ENCODE measurements at regions not wholly inside any gene's neighbourhood (a gene's known extent, or its start where the extent isn't known, plus 50 kb on each side); places are given as distances from the start of the nearest gene placed in this dataset.

- Histone ChIP-seq H2BK120ac (replicated peaks; ENCODE audit: low read depth, low read length) (no peak overlapping the region), H2BK20ac (ENCODE audit: low read length) (no peak overlapping the region), H3K14ac (ENCODE audit: insufficient read length) (no peak overlapping the region), H2AK5ac (ENCODE audit: low read depth, low read length) (no peak overlapping the region), H3K27ac (ENCODE audit: low read depth, low read length) (no peak overlapping the region), H3K23me2 (ENCODE audit: low read depth, low read length) (no peaks in the 10 kb centered on the region), H4K8ac (ENCODE audit: extremely low read depth, insufficient read depth, low read length) (no peak overlapping the region), H2BK5ac (ENCODE audit: low read depth, low read length) (no peak overlapping the region), H3K23ac (ENCODE audit: insufficient read length) (no peak overlapping the region), H4K91ac (replicated peaks; ENCODE audit: insufficient read length, low read length) (no peak overlapping the region), H2BK12ac (ENCODE audit: low read depth, low read length) (no peak overlapping the region), H3K36me3 (ENCODE audit: control insufficient read depth in 2 of 4, insufficient read depth in 4 of 4, low read length in 3 of 4) (no peaks in the 10 kb centered on the region), H3K18ac (ENCODE audit: extremely low read depth, low read length) (no peak overlapping the region), H3K4me2 (ENCODE audit: insufficient read depth in 1 of 2, low read depth in 2 of 2, low read length in 2 of 2) (no peak overlapping the region), H2AFZ (ENCODE audit: low read length) (no peak overlapping the region), H3K27me3 (replicated peaks in 1 of 4; ENCODE audit: control insufficient read depth in 3 of 4, extremely low read depth in 1 of 4, insufficient read depth in 3 of 4, low read length in 3 of 4) (no peaks in the 10 kb centered on the region), H4K5ac (ENCODE audit: insufficient read length, low read depth, low read length) (no peak overlapping the region), H3K79me1 (ENCODE audit: low read depth, low read length) (no peaks in the 10 kb centered on the region), H3K79me2 (ENCODE audit: control insufficient read depth in 1 of 2, insufficient read depth in 2 of 2, low read length in 2 of 2) (no peaks in the 10 kb centered on the region), H2BK15ac (ENCODE audit: low read length) (no peak overlapping the region), H3K4me1 (replicated peaks in 1 of 4; ENCODE audit: control insufficient read depth in 3 of 4, insufficient read depth in 4 of 4, low read length in 3 of 4) (no peaks in the 10 kb centered on the region), H3K56ac (replicated peaks; ENCODE audit: insufficient read length, low read depth, low read length) (no peak overlapping the region), H3K9ac (replicated peaks in 1 of 4; ENCODE audit: extremely low read depth in 1 of 4, low read depth in 3 of 4, low read length in 3 of 4) (no peak overlapping the region), H3K4me3 (ENCODE audit: extremely low read depth in 1 of 4, insufficient read depth in 2 of 4, low read depth in 3 of 4, low read length in 4 of 4) (no peak overlapping the region), H3K9me3 (ENCODE audit: insufficient read depth in 2 of 2, low read depth in 1 of 2, low read length in 1 of 2) (no peaks in the 10 kb centered on the region), H3K4ac (replicated peaks; ENCODE audit: insufficient read length, low read depth, low read length) (no peak overlapping the region), H4K20me1 (replicated peaks in 1 of 2; ENCODE audit: control insufficient read depth in 1 of 2, insufficient read depth in 2 of 2, low read length in 2 of 2) (no peaks in the 10 kb centered on the region)
- DNase-seq (ENCODE audit: low read depth in 1 of 2, low spot score in 2 of 2) (no peak), FAIRE-seq (no peak)
- ChIA-PET POLR2A (ENCODE audit: partially characterized antibody) (no interaction called here), CTCF (ENCODE audit: partially characterized antibody) (interaction anchor here (1.0 kb wide), 1 partner anchor 120 kb away, joined by 3 read pairs; no protein-coding TSS in a partner anchor)
- 76% methylated on average over 1 of the region's 1 CpG; no CpG with 5 or more reads in 1 of the 2 experiments for WGBS, 2 experiments (ENCODE audit: extremely low coverage in 1 of 2, insufficient coverage in 1 of 2, insufficient read length in 1 of 2, insufficient replicate concordance in 2 of 2, low coverage in 1 of 2, low lambda C conversion rate in 2 of 2, missing lambda C conversion rate in 1 of 2)
- TF ChIP-seq SP1 (IDR thresholded peaks at IDR 0.05; ENCODE audit: low read depth, low read length) (no peak), GABPA (IDR thresholded peaks at IDR 0.05; ENCODE audit: borderline replicate concordance, insufficient read depth, low read length) (no peak), JUND (IDR thresholded peaks at IDR 0.05; ENCODE audit: low read length) (no peak)
Observed at GRCh38 chr6:147833607-147834006, 325.1 kb downstream of the SAMD5 start.

Measured in H1 (cell line).